ENCODE measurements at regions not wholly inside any gene's neighbourhood (a gene's known extent, or its start where the extent isn't known, plus 50 kb on each side); places are given as distances from the start of the nearest gene placed in this dataset.

DNA sequence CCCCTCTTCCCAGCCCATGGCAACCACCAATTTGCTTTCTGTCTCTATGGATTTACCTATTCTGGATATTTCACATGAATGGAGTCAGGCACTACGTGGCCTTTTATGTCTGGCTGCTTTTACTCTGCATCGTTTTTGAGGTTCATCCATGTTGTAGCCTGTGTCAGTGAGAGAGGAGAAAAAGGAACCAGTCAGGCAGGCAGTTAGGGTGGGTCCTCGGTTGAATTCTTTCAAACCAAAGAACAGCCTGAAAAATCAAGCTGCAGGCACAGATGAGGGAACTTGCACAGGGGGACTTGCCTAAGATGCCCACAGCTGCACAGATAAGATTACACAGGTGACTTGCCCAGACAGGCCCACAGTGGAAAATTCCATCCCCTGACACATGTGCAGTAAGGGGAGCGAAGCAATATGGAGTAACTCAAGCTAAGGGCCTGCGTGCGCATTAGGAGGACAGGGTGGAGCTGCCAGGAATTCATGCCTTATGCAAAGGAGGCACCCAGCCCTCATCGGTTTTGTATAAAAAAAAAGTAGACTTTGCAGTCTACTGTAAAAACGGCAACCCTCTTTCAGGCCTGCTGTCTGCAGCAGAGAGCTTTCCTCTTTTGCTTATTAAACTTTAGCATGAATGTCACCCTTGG is 152.4 kb upstream of the RFLNA start:
- TF ChIP-seq, protein P1, sequence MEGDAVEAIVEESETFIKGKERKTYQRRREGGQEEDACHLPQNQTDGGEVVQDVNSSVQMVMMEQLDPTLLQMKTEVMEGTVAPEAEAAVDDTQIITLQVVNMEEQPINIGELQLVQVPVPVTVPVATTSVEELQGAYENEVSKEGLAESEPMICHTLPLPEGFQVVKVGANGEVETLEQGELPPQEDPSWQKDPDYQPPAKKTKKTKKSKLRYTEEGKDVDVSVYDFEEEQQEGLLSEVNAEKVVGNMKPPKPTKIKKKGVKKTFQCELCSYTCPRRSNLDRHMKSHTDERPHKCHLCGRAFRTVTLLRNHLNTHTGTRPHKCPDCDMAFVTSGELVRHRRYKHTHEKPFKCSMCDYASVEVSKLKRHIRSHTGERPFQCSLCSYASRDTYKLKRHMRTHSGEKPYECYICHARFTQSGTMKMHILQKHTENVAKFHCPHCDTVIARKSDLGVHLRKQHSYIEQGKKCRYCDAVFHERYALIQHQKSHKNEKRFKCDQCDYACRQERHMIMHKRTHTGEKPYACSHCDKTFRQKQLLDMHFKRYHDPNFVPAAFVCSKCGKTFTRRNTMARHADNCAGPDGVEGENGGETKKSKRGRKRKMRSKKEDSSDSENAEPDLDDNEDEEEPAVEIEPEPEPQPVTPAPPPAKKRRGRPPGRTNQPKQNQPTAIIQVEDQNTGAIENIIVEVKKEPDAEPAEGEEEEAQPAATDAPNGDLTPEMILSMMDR (conservative IDR thresholded peaks at IDR 0.05): no peak
- TF ChIP-seq ZFX (IDR thresholded peaks at IDR 0.05): no peak
